Hepatocyte (in vitro differentiated cells): ENCODE measurements at regions not wholly inside any gene's neighbourhood (a gene's known extent, or its start where the extent isn't known, plus 50 kb on each side); places are given as distances from the start of the nearest gene placed in this dataset.

Experiments used
- DNase-seq: peaks from one replicate; pipeline ENCODE4 v3.0.0-alpha.2; 2016; ENCODE audit warnings: low spot score
- H2AFZ ChIP-seq: fragments of 200-600 bp; sonication (generic); 2 replicates; pipeline ENCODE4 v1.6.0; 2016; ENCODE audit warnings: antibody characterized with exemption, mild to moderate bottlenecking
- H3K27ac ChIP-seq: fragments of 200-600 bp; sonication (generic); 2 replicates; pipeline ENCODE4 v1.5.1; 2016; ENCODE audit warnings: mild to moderate bottlenecking
- H3K27me3 ChIP-seq: fragments of 200-600 bp; sonication (generic); 2 replicates; pipeline ENCODE4 v1.6.1; 2016
- H3K36me3 ChIP-seq: fragments of 200-600 bp; sonication (generic); replicated peaks from 2 replicates; pipeline ENCODE4 v1.5.1; 2016; ENCODE audit warnings: low read depth; ENCODE audit not compliant: insufficient read depth
- H3K4me1 ChIP-seq: fragments of 200-600 bp; sonication (generic); 2 replicates; pipeline ENCODE4 v1.5.1; 2016; ENCODE audit warnings: mild to moderate bottlenecking, moderate library complexity; ENCODE audit not compliant: insufficient read depth
- H3K4me2 ChIP-seq: fragments of 200-600 bp; sonication (generic); 2 replicates; pipeline ENCODE4 v1.6.0; 2016
- H3K4me3 ChIP-seq: fragments of 200-600 bp; sonication (generic); 2 replicates; pipeline ENCODE4 v1.5.1; 2016; ENCODE audit warnings: mild to moderate bottlenecking
- H3K79me2 ChIP-seq: fragments of 200-600 bp; sonication (generic); 2 replicates; pipeline ENCODE4 v1.6.0; 2017; ENCODE audit warnings: mild to moderate bottlenecking
- H3K9me2 ChIP-seq: fragments of 200-600 bp; sonication (generic); replicated peaks from 2 replicates; pipeline ENCODE4 v1.6.0; 2017; ENCODE audit warnings: mild to moderate bottlenecking; ENCODE audit not compliant: insufficient read depth
- H3K9me3 ChIP-seq: fragments of 200-600 bp; sonication (generic); 2 replicates; pipeline ENCODE4 v1.5.1; 2016; ENCODE audit warnings: low read depth, mild to moderate bottlenecking
- H4K20me1 ChIP-seq: fragments of 200-600 bp; sonication (generic); 2 replicates; pipeline ENCODE4 v1.6.0; 2016; ENCODE audit warnings: mild to moderate bottlenecking; ENCODE audit not compliant: insufficient read depth, poor library complexity, severe bottlenecking
- CTCF ChIP-seq: fragments of 200-600 bp; sonication (generic); IDR thresholded peaks from 2 replicates; pipeline ENCODE4 v1.5.1; 2016; ENCODE audit warnings: antibody characterized with exemption, mild to moderate bottlenecking; ENCODE audit not compliant: poor library complexity
- EZH2 ChIP-seq: fragments of 200-600 bp; sonication (generic); IDR thresholded peaks from 2 replicates; pipeline ENCODE4 v1.6.1; 2016; ENCODE audit warnings: antibody characterized with exemption, mild to moderate bottlenecking, borderline replicate concordance
- EZH2phosphoT487 ChIP-seq: fragments of 200-600 bp; sonication (generic); IDR thresholded peaks from one replicate; pipeline ENCODE4 v1.6.1; 2018; ENCODE audit warnings: antibody characterized with exemption, mild to moderate bottlenecking, low read depth, moderate library complexity; ENCODE audit not compliant: unreplicated experiment, severe bottlenecking
- WGBS: methylation state at CpG from one replicate; pipeline ENCODE4 v1.1.6; 2016; ENCODE audit warnings: low lambda C conversion rate; ENCODE audit errors: missing lambda C conversion rate; 5-methylcytosine and 5-hydroxymethylcytosine counted together

- 65% methylated on average over 9 of the region's 9 CpGs for WGBS
- no peak overlapping the region for H2AFZ ChIP-seq
Observed at GRCh38 chr11:27281740-27282590, 81.0 kb downstream of the CCDC34 start.

GRCh38 chr11:27281276-27281675, 81.7 kb downstream of the CCDC34 start:
- no peaks in the 10 kb centered on the region for H3K27me3 ChIP-seq
- no peaks in the 10 kb centered on the region for H4K20me1 ChIP-seq
- H3K4me1 ChIP-seq = no peaks in the 10 kb centered on the region
- H2AFZ ChIP-seq = no peak overlapping the region
- TF ChIP-seq EZH2phosphoT487 (no peak), CTCF (no peak), EZH2 (no peak)
- H3K36me3 ChIP-seq = no peaks in the 10 kb centered on the region
- H3K4me2 ChIP-seq = no peak overlapping the region
- no peaks in the 10 kb centered on the region for H3K9me2 ChIP-seq
- 82% methylated on average over 2 of the region's 2 CpGs for WGBS
- H3K4me3 ChIP-seq = no peak overlapping the region
- H3K27ac ChIP-seq = no peak overlapping the region
- no peak for DNase-seq
- no peaks in the 10 kb centered on the region for H3K9me3 ChIP-seq
- no peaks in the 10 kb centered on the region for H3K79me2 ChIP-seq

More at GRCh38 chr11:27281740-27282590, 81.0 kb downstream of the CCDC34 start:
- no peaks in the 10 kb centered on the region for H3K9me2 ChIP-seq
- H3K27ac ChIP-seq = no peak overlapping the region
- no peak overlapping the region for H3K4me3 ChIP-seq
- H3K9me3 ChIP-seq = no peaks in the 10 kb centered on the region
- H3K79me2 ChIP-seq = no peaks in the 10 kb centered on the region
- H3K4me1 ChIP-seq = no peaks in the 10 kb centered on the region
- TF ChIP-seq EZH2phosphoT487 (no peak), EZH2 (no peak), CTCF (no peak)
- H3K36me3 ChIP-seq = no peaks in the 10 kb centered on the region
- no peaks in the 10 kb centered on the region for H4K20me1 ChIP-seq
- no peaks in the 10 kb centered on the region for H3K27me3 ChIP-seq
- DNase-seq = no peak
- H3K4me2 ChIP-seq = no peak overlapping the region

GRCh38 chr11:27280140-27280539, 82.9 kb downstream of the CCDC34 start:
- Histone ChIP-seq H2AFZ (no peak overlapping the region), H3K4me2 (no peak overlapping the region), H3K4me1 (no peaks in the 10 kb centered on the region), H3K79me2 (no peaks in the 10 kb centered on the region), H3K4me3 (no peak overlapping the region), H3K36me3 (no peaks in the 10 kb centered on the region), H4K20me1 (no peaks in the 10 kb centered on the region), H3K9me2 (no peaks in the 10 kb centered on the region), H3K9me3 (no peaks in the 10 kb centered on the region), H3K27ac (no peak overlapping the region), H3K27me3 (no peaks in the 10 kb centered on the region)
- TF ChIP-seq CTCF = no peak
- TF ChIP-seq EZH2phosphoT487 = no peak
- TF ChIP-seq EZH2 = no peak
- no peak for DNase-seq
- 86% methylated on average over 3 of the region's 3 CpGs for WGBS
